ENCODE measurements at regions not wholly inside any gene's neighbourhood (a gene's known extent, or its start where the extent isn't known, plus 50 kb on each side); places are given as distances from the start of the nearest gene placed in this dataset.
"Not testable (repeated sequence)": the region's sequence is repeated elsewhere in the genome, so short reads cannot be mapped to it uniquely, and the experiment has no call there.

DNA sequence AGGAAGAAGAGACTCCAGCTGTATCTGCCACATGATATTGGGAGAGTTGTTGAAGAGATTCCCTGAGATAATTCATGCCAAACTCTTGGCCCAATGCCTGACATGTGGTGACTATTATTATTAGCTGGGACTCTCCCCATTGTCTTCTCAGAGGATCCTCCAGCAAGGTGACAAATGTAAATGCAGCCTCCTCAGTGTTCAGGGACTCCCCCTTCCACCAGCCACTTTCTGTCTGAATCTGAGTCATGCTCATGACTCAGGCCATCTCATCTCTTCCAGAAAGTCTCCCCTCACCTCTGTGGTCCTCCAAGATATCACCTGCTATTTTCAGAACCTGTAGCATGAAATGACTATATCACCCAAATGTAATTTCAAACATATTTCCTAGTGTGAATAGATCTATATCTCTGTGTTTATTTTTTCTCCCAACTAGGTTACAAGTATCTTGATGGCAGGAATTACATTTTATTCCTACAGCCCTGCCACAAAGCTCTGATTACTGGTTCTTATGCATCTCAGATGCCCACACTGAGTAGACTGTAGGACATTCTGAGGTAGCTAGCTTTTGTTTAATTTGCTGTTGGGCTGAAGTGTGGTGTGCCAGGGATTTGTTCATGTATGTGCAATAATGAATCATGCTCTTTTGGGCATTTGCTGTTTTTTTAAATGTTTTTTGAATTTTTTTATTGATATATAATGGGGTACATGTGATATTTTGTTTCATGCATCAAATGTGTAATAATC is 126.6 kb upstream of the IL12B start:
- DNase-seq (ENCODE audit: low spot score): no peak

DNA sequence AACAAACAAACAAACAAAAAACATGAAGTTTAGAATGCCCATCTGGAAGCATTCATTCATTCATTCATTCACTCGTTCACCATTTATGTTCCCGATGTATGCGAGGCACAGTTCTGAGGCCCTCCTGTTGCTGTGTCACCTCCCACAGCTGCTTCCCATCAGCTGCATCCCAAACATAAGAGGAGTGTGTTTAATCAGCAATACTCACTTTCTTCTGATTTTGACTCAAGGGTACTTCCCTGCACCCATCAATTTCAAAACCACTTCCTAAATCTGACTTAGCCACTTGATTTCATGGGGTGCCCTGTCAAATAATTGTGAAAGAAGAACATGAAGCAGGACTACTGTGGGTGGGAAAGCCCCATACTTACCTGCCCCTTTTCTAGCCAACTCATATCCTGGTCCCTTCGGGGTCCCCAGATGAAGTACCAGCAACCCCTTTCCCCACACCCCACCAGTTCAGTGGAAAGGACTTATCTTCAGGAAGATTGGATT is 128.0 kb upstream of the IL12B start:
- no peak for DNase-seq (ENCODE audit: low spot score)

DNA sequence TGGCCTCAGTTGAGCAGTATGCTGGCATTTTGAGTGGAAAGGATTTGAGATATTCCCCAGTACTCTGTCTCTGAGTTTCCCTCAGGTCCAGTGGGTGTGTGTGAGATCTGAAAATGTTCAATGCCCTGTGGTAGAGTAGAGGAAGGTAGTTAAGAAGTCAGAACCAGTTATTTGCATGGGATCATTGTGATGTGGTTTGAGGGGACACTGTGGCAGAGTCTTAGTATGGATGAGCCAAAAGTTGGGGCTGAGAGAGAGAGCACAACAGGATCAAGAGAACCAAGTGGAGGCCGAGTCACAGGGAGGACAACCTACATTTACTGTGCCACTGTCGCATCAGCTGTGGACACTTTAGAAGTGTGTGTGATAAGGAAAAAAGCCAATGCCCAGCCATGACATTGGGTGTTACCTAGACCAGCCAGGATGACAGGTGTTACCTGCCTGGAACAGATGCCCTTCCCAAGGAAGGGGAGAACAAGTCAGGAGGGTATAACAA is 128.9 kb upstream of the IL12B start:
- DNase-seq (ENCODE audit: low spot score): no peak

DNA sequence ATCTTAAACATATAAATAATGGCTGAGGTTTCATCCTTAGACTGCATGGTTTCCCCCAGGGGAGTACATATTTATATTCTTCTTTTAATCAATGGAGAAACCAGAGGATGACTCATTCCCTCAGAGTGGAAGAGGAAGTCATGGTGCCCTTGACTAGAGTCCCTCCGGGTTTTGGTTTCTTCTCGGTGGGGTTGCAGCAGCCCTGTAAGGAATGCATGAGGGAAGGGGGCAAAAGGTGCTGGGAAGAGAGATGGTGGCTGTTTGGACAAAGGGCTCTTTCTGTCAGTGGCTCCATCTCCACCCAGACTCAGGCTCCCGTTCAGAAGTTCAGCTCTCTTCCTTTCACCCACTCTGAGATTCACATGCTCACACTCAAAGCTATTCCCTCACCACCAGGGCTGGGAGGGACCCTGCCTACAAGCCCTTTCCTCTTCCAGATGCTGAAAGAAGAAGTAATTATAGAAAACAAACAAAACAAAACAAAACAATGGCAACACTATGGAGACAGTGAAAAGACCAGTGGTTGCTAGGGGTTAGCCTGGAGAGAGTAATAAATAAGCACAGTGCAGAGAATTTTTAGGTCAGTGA is 129.8 kb upstream of the IL12B start:
- no peak for DNase-seq (ENCODE audit: low spot score)

DNA sequence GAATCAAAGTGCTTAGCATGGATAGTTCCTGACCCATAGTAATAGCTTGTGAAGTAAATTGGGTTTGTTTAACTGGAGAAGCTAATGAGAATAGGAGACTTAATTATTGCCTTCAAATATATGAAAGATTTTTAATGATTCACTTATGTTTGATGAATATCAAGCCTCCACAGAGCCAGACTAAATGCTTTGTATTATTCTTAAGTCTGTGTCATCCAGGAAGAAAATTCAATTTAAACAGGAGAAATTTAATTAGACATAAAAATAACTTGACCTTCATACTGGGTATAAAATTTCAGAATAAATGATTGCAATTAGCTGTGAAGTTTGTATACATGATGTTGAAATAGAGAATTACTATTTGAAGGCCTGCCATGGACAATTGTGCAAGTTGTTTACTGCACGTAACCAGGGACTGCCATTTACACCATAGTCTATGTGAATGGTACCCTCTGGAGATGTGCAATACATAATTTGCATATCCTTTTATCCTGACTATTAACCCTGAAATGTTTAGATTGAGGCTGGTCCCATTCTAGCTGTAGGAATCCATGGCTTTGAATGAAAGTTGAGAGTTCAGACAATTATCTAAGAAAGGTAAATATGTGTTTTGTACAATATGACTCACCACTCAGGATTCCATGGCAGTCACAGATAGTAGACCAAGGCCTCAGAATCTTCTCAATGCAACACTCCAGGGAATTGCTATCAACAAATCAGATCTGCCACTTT is 133.5 kb upstream of the IL12B start:
- no peak for DNase-seq (ENCODE audit: low spot score)

DNA sequence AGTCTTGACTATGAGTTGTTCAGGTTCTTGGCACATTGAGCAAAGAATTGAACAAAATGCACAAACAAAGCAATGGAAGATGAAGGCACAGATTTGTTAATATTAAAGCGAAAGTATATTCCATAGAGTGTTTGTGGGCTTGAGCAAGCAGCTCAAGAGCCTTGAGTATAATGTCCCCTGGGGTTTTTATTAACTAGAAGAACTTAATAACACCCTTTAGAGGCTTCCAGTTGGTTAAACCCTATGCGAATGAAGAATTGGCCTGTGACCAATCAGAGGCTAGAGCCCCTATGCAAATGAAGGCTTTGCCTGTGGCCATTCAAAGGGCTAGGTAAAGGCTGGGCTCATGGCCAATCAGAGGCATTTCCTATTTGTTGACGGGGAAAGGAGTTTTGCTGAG is 135.3 kb upstream of the IL12B start:
- no peak for DNase-seq (ENCODE audit: low spot score)

DNA sequence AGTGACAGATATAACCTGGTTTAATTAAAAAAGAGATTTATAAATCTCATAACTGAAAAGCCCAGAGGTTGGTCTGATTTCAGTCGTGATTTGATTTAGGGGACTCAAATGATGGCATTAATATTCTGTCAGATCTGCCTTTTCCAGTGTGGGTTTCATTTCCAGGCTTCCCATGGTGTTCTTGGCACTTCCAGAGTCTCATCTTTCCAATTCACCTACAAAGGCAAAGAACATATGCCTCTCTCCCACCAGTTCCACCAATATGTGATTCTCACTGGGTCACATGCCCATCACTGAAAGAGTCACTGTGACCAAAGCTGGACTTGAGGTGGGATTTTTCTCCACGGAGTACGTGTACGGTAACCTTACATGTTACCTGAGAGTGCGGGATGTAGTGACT is 137.4 kb upstream of the IL12B start:
- DNase-seq (ENCODE audit: low spot score): no peak

DNA sequence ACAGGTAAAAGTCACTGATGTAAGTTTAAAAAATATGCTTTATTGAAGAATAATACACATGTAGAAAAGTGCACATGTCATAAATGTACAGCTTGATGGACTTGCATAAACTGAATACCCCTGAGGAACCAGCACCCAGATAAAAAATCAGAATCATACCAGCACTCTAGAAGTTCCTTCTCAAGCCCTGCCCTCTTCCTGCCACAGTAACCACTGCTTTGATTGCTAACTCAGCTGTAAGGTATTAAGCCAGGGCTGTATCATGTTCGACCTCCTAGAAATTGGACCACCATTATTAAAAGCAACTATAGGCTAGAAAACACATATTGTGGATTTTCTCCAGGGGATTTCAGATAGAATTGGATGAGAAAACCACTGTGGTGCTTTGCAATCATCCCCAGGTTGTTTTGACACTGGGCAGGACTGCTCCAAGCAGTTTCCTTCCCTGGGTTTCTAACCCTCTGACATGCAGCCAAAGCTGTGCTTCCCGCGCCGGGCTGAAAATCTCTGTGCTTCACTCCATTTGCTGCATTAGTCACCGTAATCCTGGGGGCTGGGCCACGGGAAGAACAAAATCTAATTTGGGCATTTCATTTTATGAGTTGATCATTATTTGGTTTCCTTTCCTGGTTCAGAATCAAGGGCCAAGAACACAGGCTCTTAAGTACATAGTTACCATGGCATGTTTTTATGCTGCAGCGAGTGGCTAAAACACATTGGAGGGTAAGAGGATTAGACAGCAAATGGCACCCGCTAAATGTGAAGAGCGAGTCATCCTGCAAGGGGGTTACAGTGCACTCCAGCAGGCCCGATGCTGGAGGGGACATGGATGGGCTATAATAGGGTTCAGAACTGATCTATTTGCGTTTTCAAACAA is 139.4 kb upstream of the IL12B start:
- no peak for DNase-seq (ENCODE audit: low spot score)

DNA sequence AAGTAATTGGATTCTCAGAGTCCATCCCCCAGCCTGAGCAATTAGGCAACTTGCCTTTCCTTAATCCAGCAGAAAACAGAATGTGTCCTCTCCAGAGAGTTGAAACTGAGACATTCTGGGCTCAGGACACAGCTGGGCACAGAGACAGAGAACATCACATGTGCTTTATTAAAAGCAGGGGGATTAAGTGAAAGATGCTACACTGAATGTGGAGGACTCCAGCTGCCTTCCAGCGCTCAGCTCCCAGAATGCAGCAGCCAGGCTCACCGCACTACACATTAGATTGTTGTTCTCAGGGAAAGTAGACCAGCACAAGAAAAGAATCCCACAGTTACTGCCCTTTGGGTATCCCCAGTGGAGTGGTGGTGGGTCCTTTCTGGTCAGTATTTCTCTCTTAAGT is 141.6 kb upstream of the IL12B start:
- no peak for DNase-seq (ENCODE audit: low spot score)

DNA sequence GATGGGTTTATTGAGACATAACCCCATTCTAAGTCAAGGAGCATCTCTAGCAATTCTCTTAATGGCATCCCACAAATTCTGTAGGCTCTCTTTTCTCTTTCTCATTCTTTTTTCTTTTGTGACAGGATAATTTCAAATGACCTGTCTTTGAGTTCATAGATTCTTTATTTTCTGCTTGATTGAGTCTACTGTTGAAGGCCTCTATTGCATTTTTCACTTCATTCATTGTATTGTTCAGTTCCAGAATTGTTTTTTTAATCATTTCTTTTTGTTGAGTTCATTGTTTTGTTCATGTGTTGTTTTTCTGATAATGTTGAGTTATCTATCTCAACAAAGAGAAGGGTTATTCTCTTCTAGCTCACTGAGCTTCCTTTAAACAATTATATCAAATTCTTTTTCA is 144.7 kb upstream of the IL12B start:
- no peak for DNase-seq (ENCODE audit: low spot score)

DNA sequence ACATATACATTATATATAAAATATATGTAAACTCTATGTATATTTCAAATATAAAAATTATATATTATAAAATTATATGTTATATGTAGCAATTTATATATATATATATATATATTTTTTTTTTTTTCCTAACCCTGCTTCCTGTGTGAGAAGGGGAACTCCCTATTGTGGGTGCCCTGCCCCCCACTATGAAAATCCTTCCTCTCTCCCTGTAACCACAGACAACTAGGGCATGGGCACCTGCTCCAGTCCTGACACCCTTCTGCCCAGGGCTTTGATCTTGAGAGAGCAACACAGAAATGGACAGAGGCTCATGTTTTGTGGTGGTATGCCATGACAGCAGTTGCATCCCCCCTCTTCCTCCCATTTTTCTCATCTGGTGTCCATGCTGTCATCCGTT is 148.7 kb upstream of the IL12B start:
- DNase-seq (ENCODE audit: low spot score): no peak

DNA sequence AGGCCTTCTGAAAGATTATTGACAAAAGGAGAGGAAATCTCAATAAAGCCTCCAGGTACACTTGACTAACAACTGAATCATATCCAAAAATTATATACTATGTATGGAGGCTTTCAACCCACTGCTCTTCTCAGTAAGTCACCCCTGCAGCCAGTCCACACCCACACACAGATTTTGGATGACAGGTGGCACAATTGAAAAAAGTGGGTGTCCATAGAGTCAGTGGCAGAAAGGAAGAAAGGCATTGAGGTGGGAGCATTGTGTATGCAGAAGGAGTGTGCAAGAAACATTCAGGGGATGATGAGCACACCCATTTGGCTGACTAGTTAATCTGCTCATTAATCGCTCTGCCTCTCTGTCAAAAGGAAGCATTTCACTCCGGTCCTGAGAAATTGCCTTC is 150.6 kb upstream of the IL12B start:
- DNase-seq (ENCODE audit: low spot score): no peak

DNA sequence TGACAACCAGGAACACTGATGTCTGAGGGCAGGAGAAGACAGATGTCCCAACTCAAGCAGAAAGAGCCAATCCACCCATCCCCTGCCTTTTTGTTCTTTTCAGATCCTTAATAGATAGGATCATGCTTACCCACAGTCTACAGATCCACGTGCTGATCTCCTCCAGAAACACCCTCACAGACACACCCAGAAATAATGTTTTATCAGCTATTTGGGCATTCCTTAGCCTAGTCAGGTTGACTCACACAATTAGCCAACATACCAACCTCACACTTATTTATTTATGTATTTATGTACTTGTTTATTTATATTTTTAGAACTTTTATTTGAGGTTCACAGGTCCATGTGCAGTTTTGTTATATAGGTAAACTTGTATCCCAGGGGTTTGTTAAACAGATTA is 151.5 kb upstream of the IL12B start:
- DNase-seq (ENCODE audit: low spot score): no peak

DNA sequence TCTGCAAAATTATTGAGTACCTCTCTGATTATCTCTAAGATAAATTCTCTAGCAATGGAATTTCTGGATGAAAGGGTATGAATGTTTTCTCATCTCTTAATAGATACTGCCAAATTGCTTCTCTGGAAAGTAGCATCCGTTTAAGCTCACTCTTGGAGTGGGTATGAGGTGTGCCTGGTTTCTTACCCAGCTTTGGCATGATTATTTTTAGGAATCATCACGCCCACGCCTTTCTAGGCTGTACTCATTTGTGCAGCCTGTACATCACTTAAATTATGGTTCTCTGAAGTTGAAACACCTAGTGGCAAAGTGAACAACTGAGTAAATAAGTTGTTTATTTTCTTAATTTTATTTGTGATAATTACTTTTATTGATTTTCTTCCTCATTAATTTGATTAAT is 156.5 kb upstream of the IL12B start:
- DNase-seq (ENCODE audit: low spot score): no peak

DNA sequence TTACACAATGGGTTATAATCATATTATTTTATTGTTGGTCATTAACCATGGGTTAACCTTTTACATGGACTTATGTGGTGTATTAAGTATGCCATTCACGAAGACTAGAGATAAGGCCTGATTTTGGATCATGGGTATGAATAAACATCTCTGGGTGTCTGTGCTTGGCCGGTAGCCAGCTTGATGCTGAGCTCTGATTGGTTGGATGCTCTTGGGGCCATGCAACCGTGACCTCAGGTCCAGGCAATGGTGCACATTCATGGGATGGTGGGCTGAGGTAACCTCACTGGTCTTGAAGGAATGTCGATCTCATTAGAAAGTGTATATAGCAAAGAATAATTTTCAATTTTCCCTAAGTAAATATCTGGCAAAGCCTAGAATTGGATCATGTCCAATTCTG is 158.2 kb upstream of the IL12B start:
- no peak for DNase-seq (ENCODE audit: low spot score)

DNA sequence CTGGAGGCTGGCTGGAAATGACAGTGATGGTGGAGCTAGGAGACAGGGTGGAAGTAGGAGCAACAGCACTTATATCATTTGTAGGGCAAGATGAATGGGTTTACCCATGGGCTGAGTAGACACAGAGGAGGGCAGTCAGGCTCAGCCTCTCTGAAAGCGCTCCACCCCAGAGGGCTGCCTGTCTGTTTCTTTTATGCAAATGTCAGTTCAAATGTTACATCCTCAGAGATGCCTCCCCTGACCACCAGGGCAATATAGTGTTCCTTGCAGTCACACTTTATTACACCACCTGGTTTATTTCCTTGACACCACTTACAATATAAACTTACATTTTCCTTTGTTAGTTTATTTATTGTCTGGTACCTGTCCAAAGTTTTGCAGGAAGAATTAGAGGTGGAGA is 159.5 kb upstream of the IL12B start:
- no peak for DNase-seq (ENCODE audit: low spot score)

DNA sequence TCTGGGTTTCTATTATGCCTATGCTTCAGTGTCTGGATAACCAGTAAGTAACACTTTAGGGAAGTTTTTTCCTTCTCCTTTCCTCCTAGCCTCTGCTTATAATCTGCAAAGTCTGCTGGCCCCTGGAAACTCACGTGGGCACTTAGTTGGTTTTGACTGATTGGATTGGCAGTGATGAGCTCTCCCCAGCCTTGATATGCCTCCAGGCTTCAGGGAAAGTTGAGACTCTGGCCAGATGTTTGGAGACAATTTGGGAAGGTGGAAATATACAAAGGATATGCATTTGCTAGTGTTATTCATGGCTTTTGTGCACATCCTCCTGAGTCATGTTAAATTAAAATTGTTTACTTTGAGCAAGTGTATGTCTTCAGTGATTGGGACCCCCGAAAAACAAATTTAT is 160.2 kb upstream of the IL12B start:
- no peak for DNase-seq (ENCODE audit: low spot score)

DNA sequence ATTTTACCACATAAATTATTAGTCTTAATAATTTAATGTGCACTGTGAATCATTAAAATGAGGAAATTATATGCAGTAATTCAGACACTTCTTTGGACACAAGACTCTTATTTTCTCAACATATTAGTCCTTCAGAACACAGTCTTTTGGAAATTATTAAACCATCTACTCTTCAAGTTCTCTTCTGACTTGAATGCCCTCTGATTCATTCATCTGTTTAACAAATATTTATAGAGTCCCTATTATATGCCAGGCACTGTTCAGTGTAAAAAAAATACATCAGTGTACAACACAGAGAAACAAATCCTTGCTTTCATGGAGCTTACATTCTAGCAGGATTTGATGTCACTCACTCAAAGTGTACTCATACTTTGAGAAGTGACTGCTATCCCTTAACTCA is 163.4 kb upstream of the IL12B start:
- no peak for DNase-seq (ENCODE audit: low spot score)

DNA sequence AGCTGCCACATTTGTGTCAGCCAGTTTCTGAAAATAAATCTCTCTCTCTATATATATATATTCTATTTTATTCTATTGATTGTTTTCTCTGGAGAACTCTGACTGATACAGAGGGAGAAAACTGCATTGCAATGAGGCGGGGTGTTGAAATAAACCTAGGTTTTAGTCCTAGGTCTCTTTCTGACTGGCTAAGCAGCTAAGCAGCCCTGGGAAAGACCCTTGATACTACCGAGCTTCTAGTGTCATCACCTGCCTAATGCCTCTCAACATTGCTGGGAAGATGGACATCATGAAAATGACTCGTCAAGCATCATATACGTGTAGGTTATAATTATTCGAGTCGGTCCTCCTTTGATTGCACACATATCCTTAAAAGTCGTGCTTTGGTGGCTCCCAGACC is 166.5 kb upstream of the IL12B start:
- no peak for DNase-seq (ENCODE audit: low spot score)

DNA sequence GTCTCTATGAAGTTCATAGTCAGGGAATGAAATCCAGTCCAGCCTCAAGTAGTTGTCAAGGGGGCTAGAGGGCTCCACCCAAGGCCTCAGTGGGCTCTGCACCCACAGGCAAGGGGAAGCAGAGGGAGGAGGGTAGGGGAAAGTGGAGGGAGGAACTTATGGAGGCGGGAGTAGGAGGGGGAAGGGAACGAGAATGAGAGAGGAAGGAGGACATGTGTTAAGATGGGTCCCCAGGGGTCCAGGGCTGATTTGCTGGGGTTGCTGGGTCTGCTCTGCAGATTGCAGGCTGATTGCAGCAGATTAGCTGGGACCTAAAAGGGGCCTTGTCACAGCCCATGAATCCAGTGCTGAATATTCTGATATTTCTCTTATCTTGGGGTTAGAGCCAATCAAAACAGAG is 166.9 kb upstream of the IL12B start:
- no peak for DNase-seq (ENCODE audit: low spot score)

DNA sequence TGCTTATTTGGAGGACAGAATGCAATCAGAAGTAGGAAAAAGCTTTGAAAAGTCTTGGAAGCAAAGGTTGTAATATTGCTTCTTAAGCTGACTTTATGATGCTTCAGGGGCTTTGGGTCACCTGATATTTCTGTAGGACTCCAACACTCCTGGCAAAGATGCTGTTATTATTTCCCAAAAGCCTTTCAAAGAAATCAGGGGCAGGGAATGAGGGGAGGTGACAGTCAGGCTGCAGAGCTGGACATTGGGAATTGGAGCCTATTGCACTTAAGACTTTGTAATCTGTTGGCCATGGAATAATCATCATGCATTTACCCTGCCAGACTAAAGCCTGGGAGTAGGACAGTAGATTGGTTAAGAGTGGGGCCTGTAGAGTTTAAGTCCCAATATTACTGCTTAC is 168.3 kb upstream of the IL12B start:
- no peak for DNase-seq (ENCODE audit: low spot score)

DNA sequence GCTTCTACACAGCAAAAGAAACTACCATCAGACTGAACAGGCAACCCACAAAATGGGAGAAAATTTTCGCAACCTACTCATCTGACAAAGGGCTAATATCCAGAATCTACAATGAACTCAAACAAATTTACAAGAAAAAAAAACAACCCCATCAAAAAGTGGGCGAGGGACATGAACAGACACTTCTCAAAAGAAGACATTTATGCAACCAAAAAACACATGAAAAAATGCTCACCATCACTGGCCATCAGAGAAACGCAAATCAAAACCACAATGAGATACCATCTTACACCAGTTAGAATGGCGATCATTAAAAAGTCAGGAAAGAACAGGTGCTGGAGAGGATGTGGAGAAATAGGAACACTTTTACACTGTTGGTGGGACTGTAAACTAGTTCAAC is 171.8 kb upstream of the IL12B start:
- not testable (repeated sequence) for DNase-seq (ENCODE audit: low spot score)

All from AG08396 (cell line).